PFSK-1 (cell line): ENCODE measurements at regions not wholly inside any gene's neighbourhood (a gene's known extent, or its start where the extent isn't known, plus 50 kb on each side); places are given as distances from the start of the nearest gene placed in this dataset.

Source experiments
- POLR2AphosphoS5 ChIP-seq: IDR thresholded peaks from 2 replicates; pipeline ENCODE4 v1.6.1; 2012; ENCODE audit warnings: low read depth, mild to moderate bottlenecking, control low read depth, low read length, moderate library complexity
- REST ChIP-seq, 2 experiments: IDR thresholded peaks; 2 replicates each; pipeline versions ENCODE4 v1.6.1 to v1.8.0; 2011 to 2012; ENCODE audit warnings: low read depth in 2 of 2, low read length in 2 of 2, control low read depth in 1 of 2, inconsistent platforms in 1 of 2, mild to moderate bottlenecking in 1 of 2, moderate library complexity in 1 of 2; ENCODE audit not compliant: insufficient read depth in 1 of 2
- SIN3A ChIP-seq: IDR thresholded peaks from 2 replicates; pipeline ENCODE4 v1.6.1; 2012; ENCODE audit warnings: mild to moderate bottlenecking, low read length, moderate library complexity, borderline replicate concordance; ENCODE audit not compliant: insufficient read depth

GRCh38 chr5:133704411-133704810, 92.1 kb upstream of the FSTL4 start:
- TF ChIP-seq SIN3A (no peak), POLR2AphosphoS5 (no peak), REST (IDR thresholded peaks at IDR 0.05; ENCODE audit: insufficient read depth in 1 of 2, low read depth in 2 of 2, low read length in 2 of 2) (no peak)
